Upper lobe of left lung (tissue), 4 donors: ENCODE measurements at regions not wholly inside any gene's neighbourhood (a gene's known extent, or its start where the extent isn't known, plus 50 kb on each side); places are given as distances from the start of the nearest gene placed in this dataset.

Experiments
- EP300 ChIP-seq, 4 donors: sonication (generic); formaldehyde crosslinking; IDR thresholded peaks; one replicate each; pipeline ENCODE4 v1.5.1; 2017; ENCODE audit warnings: antibody characterized with exemption in 4 of 4, control low read depth in 2 of 4
- POLR2AphosphoS5 ChIP-seq, 2 donors: sonication (generic); formaldehyde crosslinking; IDR thresholded peaks; one replicate each; pipeline ENCODE4 v1.5.1; 2017; ENCODE audit warnings: antibody characterized with exemption in 2 of 2
- TF ChIP-seq, protein P1 (sequence below), 6 experiments: fragments of 450-650 bp in 4 of 6; fragments of 200-600 bp in 2 of 6; sonication (generic) in 2 of 6; IDR thresholded peaks; one replicate each; pipeline ENCODE4 v1.5.1; 2016 to 2019; ENCODE audit warnings: antibody characterized with exemption in 6 of 6

DNA sequence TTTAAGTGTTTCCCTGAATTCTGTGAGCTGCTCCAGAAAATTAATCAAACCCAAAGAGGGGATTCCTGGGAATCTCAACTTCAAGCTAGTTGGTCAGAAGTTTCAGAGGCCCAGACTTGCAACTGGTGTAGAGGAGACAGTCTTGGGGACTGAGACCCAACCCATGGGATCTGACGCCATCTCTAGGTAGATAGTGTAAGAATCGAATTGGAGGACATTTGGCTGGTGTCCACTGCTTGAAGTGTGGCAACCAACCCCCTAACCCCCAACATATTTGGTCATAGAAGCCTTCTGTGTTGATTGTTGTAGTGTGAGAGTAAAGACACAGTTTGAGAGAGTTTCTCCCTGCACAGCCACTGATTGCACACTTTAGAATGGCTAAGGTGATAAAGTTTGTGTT, 103.5 kb upstream of the CARMIL1 start:
- TF ChIP-seq, protein P1, sequence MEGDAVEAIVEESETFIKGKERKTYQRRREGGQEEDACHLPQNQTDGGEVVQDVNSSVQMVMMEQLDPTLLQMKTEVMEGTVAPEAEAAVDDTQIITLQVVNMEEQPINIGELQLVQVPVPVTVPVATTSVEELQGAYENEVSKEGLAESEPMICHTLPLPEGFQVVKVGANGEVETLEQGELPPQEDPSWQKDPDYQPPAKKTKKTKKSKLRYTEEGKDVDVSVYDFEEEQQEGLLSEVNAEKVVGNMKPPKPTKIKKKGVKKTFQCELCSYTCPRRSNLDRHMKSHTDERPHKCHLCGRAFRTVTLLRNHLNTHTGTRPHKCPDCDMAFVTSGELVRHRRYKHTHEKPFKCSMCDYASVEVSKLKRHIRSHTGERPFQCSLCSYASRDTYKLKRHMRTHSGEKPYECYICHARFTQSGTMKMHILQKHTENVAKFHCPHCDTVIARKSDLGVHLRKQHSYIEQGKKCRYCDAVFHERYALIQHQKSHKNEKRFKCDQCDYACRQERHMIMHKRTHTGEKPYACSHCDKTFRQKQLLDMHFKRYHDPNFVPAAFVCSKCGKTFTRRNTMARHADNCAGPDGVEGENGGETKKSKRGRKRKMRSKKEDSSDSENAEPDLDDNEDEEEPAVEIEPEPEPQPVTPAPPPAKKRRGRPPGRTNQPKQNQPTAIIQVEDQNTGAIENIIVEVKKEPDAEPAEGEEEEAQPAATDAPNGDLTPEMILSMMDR (IDR thresholded peaks at IDR 0.05): no peak
- TF ChIP-seq POLR2AphosphoS5 (IDR thresholded peaks at IDR 0.05) (no peak), EP300 (IDR thresholded peaks at IDR 0.05) (no peak)
